Spinal cord (tissue), 9 donors: ENCODE measurements at regions not wholly inside any gene's neighbourhood (a gene's known extent, or its start where the extent isn't known, plus 50 kb on each side); places are given as distances from the start of the nearest gene placed in this dataset.

ENCODE experiments used
- DNase-seq, 6 donors: peaks; one replicate each; pipeline versions ENCODE4 v3.0.0 to v3.0.0-alpha.2; 2013 to 2015; ENCODE audit warnings: low spot score in 6 of 6, low read depth in 4 of 6
- H3K27ac ChIP-seq: one replicate; pipeline ENCODE4 v1.5.1; 2013; ENCODE audit warnings: low read depth, low read length, control low read depth
- H3K27me3 ChIP-seq: one replicate; pipeline ENCODE4 v1.6.1; 2013; ENCODE audit warnings: low read length; ENCODE audit not compliant: control insufficient read depth, insufficient read depth
- H3K36me3 ChIP-seq: one replicate; pipeline ENCODE4 v1.6.1; 2013; ENCODE audit warnings: low read length; ENCODE audit not compliant: control insufficient read depth, insufficient read depth
- H3K4me1 ChIP-seq: one replicate; pipeline ENCODE4 v1.6.1; 2013; ENCODE audit warnings: low read length; ENCODE audit not compliant: control insufficient read depth, insufficient read depth
- H3K4me3 ChIP-seq: one replicate; pipeline ENCODE4 v1.5.1; 2013; ENCODE audit warnings: low read depth, low read length, control low read depth
- H3K9me3 ChIP-seq: one replicate; pipeline ENCODE4 v1.6.1; 2013; ENCODE audit warnings: low read length; ENCODE audit not compliant: control insufficient read depth, insufficient read depth
- WGBS: methylation state at CpG from one replicate; pipeline ENCODE4 v1.1.5; 2013; ENCODE audit warnings: missing lambda C conversion rate; ENCODE audit not compliant: insufficient coverage; 5-methylcytosine and 5-hydroxymethylcytosine counted together
- donor health status: healthy.

GRCh38 chr15:100703032-100703578, 100.7 kb downstream of the ASB7 start:
- Histone ChIP-seq H3K9me3 (no peaks in the 10 kb centered on the region), H3K4me1 (no peaks in the 10 kb centered on the region), H3K27ac (no peak overlapping the region), H3K27me3 (no peaks in the 10 kb centered on the region), H3K4me3 (no peak overlapping the region), H3K36me3 (no peaks in the 10 kb centered on the region)
- DNase-seq = no peak
- 66% methylated on average over 3 of the region's 3 CpGs for WGBS

DNA sequence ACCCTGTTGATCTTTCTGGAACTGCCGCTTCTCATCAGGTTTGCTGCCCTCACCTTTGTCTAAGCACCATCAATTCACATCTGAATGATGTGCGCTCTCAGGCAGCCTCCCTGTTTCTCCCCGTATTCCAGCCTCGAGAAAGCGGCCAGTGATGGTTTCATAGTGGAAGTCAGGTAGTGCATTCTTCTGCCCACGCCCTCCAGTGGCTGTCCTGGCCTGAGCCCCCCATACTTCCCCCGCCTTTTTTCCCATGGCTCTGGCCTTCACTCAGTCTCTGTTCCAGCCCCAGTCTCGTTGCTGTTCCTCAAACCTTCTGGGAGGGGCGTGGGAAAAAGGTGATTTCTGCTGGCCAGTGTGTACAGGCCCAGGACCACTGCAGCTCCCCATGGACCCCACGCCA, 101.3 kb downstream of the ASB7 start:
- Histone ChIP-seq H3K36me3 (no peaks in the 10 kb centered on the region), H3K27me3 (no peaks in the 10 kb centered on the region), H3K9me3 (no peaks in the 10 kb centered on the region), H3K4me3 (no peak overlapping the region), H3K27ac (no peak overlapping the region), H3K4me1 (no peaks in the 10 kb centered on the region)
- no peak for DNase-seq
- 84% methylated on average over 4 of the region's 10 CpGs for WGBS

DNA sequence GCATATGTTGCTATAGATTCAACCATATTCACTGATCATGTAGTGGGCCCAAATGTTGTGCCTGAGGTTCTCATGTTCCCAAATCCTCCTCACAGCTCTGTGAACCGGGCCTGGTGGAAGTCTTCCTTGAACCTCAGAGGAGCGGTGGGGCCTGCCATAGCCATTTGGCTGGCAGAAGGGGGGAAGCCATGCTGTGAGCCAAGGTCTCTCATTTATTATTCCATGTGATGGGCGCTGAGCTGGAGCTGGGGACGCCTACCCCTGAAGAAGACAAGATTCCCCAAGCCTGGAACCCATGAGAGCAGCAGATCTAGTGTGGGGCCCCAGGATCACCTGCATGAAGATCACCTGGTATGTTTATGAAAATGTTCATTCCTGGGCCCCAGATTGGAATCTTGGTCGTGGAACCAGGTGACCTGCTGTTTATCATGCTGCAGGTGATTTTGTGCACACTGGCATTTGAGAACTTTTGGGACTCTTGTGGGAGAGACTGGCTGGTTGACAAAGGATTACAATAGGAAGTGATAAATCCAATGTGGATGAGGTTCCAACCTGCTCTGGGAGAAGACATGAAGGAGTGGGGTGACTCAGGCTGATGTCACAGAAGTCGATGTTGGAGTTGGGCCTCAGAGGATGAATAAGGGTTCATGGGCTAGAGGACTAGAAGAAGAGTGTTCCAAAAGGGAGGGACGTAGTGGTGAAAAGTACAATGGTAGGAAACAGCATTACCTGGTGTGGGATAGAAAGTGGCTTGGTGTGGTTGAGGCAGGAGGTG, 102.1 kb downstream of the ASB7 start:
- no peak for DNase-seq
- Histone ChIP-seq H3K4me3 (no peak overlapping the region), H3K9me3 (no peaks in the 10 kb centered on the region), H3K27me3 (no peaks in the 10 kb centered on the region), H3K36me3 (no peaks in the 10 kb centered on the region), H3K27ac (no peak overlapping the region), H3K4me1 (no peaks in the 10 kb centered on the region)
- 92% methylated on average over 5 of the region's 7 CpGs for WGBS

GRCh38 chr15:100705065-100705464, 102.7 kb downstream of the ASB7 start:
- 90% methylated on average over 7 of the region's 7 CpGs for WGBS
- no peaks in the 10 kb centered on the region for H3K4me1 ChIP-seq
- no peak overlapping the region for H3K4me3 ChIP-seq
- no peaks in the 10 kb centered on the region for H3K9me3 ChIP-seq
- no peak overlapping the region for H3K27ac ChIP-seq
- H3K27me3 ChIP-seq = no peaks in the 10 kb centered on the region
- H3K36me3 ChIP-seq = no peaks in the 10 kb centered on the region
- DNase-seq = no peak

DNA sequence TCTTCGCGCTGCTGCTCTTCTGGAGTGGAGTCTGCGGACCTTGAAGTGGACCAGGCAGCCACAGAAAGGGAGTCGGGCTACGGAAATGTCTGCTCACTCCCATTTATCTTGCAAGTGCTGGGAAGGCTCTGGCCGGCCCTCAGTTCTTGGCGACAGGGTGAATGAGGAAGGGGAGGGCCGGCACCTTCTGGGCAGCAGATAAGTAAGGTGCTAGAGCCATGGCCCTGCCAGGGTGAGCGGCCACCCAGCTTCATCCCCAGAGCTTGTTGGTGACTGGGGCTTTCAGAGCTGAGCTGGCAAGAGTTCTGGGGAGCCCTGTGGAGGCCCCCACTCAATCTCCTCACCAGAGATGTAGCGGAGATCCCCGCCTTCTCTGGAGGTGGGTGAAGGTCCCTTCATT, 103.5 kb downstream of the ASB7 start:
- Histone ChIP-seq H3K27me3 (no peaks in the 10 kb centered on the region), H3K36me3 (no peaks in the 10 kb centered on the region), H3K27ac (no peak overlapping the region), H3K4me3 (no peak overlapping the region), H3K9me3 (peaks cover 2% of the 10 kb centered on the region), H3K4me1 (no peaks in the 10 kb centered on the region)
- no peak for DNase-seq
- 96% methylated on average over 10 of the region's 11 CpGs for WGBS

GRCh38 chr15:100707229-100707628, 104.8 kb downstream of the ASB7 start:
- no peak for DNase-seq
- Histone ChIP-seq H3K4me3 (no peak overlapping the region), H3K4me1 (peaks cover 2% of the 10 kb centered on the region), H3K36me3 (no peaks in the 10 kb centered on the region), H3K27me3 (no peaks in the 10 kb centered on the region), H3K27ac (no peak overlapping the region), H3K9me3 (peaks cover 2% of the 10 kb centered on the region)
- WGBS = 78% methylated on average over 2 of the region's 4 CpGs

DNA sequence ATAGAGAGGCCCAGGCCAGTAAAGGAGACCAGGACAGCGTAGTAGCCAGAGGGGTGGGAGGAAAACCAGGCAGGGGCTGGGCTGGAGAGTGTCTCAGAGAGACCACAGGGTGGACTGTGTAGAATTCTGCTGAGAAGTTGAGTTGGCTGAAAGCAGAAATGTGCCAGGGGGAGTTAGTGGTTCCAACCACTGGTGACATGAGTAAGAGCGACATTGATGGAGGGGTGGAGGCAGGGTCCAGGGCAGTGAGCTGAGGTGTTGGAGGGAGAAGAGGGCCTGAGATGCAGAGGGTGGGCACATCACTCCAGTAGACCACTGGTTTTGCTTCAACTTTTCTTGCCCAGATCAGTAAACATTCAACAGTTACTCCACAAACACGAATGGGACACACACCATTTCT, 106.5 kb downstream of the ASB7 start:
- 87% methylated on average over 1 of the region's 3 CpGs for whole genome bisulfite sequencing
- no peak overlapping the region for H3K4me3 ChIP-seq

GRCh38 chr15:100710222-100710621, 107.8 kb downstream of the ASB7 start:
- no peak for DNase-seq
- no peaks in the 10 kb centered on the region for H3K36me3 ChIP-seq
- 45% methylated on average over 2 of the region's 2 CpGs for WGBS
- peaks cover 2% of the 10 kb centered on the region for H3K9me3 ChIP-seq
- no peak overlapping the region for H3K4me3 ChIP-seq
- H3K27ac ChIP-seq = no peak overlapping the region
- no peaks in the 10 kb centered on the region for H3K27me3 ChIP-seq
- peaks cover 12% of the 10 kb centered on the region for H3K4me1 ChIP-seq

More for the DNA sequence above, 106.5 kb downstream of the ASB7 start:
- Histone ChIP-seq H3K9me3 (peaks cover 2% of the 10 kb centered on the region), H3K27me3 (no peaks in the 10 kb centered on the region), H3K36me3 (no peaks in the 10 kb centered on the region), H3K27ac (no peak overlapping the region), H3K4me1 (peaks cover 7% of the 10 kb centered on the region)
- DNase-seq = no peak

DNA sequence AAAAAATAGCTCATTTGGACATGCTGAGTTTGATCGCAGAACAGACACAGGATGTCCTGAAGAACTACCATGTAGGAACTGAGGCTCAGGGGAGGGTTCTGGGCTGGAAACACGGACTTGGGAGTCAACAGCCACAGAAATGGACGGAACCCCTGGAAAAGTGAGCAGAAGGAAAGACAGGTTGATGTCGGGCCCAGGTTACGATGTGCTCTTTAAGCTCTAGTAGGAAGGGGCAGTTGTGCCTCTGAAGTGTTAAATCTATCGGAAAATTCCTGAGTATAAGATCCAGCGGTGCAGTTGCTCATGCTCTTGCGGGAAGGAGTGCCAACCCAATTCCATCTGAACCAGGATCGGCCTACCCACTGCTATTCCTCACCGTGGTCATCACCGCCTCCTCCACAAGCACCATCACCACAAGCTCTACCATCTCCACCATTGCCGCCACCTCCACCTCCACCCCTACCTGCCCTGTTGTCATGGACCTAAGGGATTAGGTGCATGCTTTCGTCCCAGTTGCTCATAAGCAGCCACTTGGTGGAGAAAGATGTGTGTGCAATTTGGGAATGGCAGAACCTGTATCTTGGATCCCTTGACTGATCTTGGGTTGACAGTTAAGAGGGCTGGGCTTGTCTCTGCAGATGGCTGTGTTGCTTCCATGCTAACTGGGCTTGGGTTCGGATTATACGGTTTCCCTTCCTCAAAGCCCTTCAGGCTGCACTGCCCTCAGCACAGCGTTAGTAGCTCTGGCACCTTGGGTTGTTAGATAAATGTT, 108.5 kb downstream of the ASB7 start:
- WGBS = 94% methylated on average over 11 of the region's 16 CpGs
- peaks cover 2% of the 10 kb centered on the region for H3K9me3 ChIP-seq
- H3K4me3 ChIP-seq = no peak overlapping the region
- peaks cover 12% of the 10 kb centered on the region for H3K4me1 ChIP-seq
- H3K27ac ChIP-seq = no peak overlapping the region
- H3K36me3 ChIP-seq = no peaks in the 10 kb centered on the region
- no peaks in the 10 kb centered on the region for H3K27me3 ChIP-seq
- no peak for DNase-seq
